ENCODE measurements at regions not wholly inside any gene's neighbourhood (a gene's known extent, or its start where the extent isn't known, plus 50 kb on each side); places are given as distances from the start of the nearest gene placed in this dataset.
"Not testable (repeated sequence)": the region's sequence is repeated elsewhere in the genome, so short reads cannot be mapped to it uniquely, and the experiment has no call there.

DNA sequence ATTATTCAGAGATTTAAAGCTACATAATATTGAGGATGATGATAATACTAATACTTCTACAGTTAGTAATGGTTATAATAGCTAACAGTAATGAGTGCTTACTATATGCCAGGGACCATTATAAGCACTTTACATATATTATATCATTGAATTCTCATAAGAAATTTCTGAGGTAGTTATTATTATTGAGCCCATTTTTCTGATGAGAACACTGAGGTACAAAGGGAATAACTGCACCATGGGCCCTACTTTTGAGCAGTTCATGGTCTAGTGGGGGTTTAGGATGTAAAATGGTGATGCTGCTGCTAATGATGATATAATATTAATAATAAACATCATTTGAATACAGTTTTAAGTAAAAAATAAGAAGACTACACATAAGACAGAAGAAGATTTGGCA is 64.2 kb upstream of the SPDL1 start:
- intact Hi-C loops (cut with DNase I) = no loop called here

DNA sequence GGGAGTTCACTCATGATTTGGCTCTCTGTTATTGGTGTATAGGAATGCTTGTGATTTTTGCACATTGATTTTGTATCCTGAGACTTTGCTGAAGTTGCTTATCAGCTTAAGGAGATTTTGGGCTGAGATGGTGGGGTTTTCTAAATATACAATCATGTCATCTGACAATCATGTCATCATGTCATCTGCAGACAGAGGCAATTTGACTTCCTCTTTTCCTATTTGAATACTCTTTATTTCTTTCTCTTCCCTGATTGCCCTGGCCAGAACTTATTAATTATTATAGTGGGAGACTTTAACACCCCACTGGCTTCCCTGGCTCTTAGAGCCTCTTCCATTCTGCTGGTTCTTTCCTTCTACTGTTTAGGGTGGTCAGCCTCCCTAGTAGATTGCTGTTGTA is 64.8 kb upstream of the SPDL1 start:
- H3K4me3 ChIP-seq (replicated peaks in 1 of 3); intact Hi-C loops (cut with DNase I); H3K36me3 ChIP-seq: not testable (repeated sequence)

More for the DNA sequence above, 64.2 kb upstream of the SPDL1 start:
- Histone ChIP-seq H3K27ac (no peak overlapping the region), H3K36me3 (no peaks in the 10 kb centered on the region), H3K4me1 (peaks cover 0 to 11% of the 10 kb centered on the region in 2 donors), H3K9me3 (no peaks in the 10 kb centered on the region), H3K27me3 (no peaks in the 10 kb centered on the region), H3K4me3 (replicated peaks in 1 of 3) (no peak overlapping the region)
- no peak for TF ChIP-seq POLR2A (IDR thresholded peaks at IDR 0.05)
- no peak for TF ChIP-seq CTCF (IDR thresholded peaks at IDR 0.05)
- no peak for DNase-seq

DNA sequence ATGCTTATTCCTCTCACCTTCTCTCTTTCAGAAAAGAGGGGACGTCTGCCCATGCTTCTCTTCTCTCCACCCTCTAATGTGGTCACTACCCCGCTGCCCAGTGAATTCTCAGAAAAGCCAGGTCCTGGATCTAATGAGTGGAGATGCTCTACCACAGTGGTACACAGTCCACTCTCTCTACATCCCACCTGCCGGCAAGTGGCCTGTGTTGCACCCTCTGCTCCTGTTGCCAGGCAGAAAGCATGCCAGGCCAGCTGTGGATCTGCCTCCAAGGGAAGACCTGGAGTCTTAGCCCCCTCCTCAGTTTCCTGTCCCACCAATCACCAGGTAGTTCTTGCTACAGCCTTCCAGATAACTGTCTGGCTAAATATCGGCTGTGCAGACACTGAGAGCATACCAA is 71.2 kb upstream of the SPDL1 start:
- Histone ChIP-seq H3K4me1 (no peaks in the 10 kb centered on the region), H3K27ac (no peak overlapping the region), H3K4me3 (replicated peaks in 1 of 3) (no peak overlapping the region), H3K27me3 (no peaks in the 10 kb centered on the region), H3K9me3 (no peaks in the 10 kb centered on the region), H3K36me3 (no peaks in the 10 kb centered on the region)
- TF ChIP-seq POLR2A (IDR thresholded peaks at IDR 0.05) = no peak
- no peak for TF ChIP-seq CTCF (IDR thresholded peaks at IDR 0.05)
- WGBS, 2 donors = 83 to 94% methylated on average over 4 of the region's 4 CpGs
- intact Hi-C loops (cut with DNase I) = no loop called here
- no peak for DNase-seq

More for the DNA sequence above, 64.8 kb upstream of the SPDL1 start:
- not testable (repeated sequence) for H3K27ac ChIP-seq, H3K27me3 ChIP-seq, DNase-seq, H3K9me3 ChIP-seq
- H3K4me1 ChIP-seq = peaks cover 0 to 11% of the 10 kb centered on the region in 2 donors

GRCh38 chr5:169511708-169512107 is 71.9 kb upstream of the SPDL1 start:
- H3K27ac ChIP-seq = no peak overlapping the region
- no peaks in the 10 kb centered on the region for H3K9me3 ChIP-seq
- 76 to 83% methylated on average over 3 of the region's 3 CpGs for WGBS, 2 donors
- H3K36me3 ChIP-seq = no peaks in the 10 kb centered on the region
- no peaks in the 10 kb centered on the region for H3K4me1 ChIP-seq
- no peaks in the 10 kb centered on the region for H3K27me3 ChIP-seq
- TF ChIP-seq POLR2A (IDR thresholded peaks at IDR 0.05) (no peak), CTCF (IDR thresholded peaks at IDR 0.05) (no peak)
- intact Hi-C loops (cut with DNase I) = no loop called here
- no peak for DNase-seq
- H3K4me3 ChIP-seq (replicated peaks in 1 of 3) = no peak overlapping the region

- 78 to 86% methylated on average over 1 of the region's 1 CpG for WGBS, 2 donors
- no peaks in the 10 kb centered on the region for H3K27me3 ChIP-seq
- no peak overlapping the region for H3K4me3 ChIP-seq (replicated peaks in 1 of 3)
- H3K9me3 ChIP-seq = no peaks in the 10 kb centered on the region
- no peaks in the 10 kb centered on the region for H3K36me3 ChIP-seq
- TF ChIP-seq POLR2A (IDR thresholded peaks at IDR 0.05) (no peak), CTCF (IDR thresholded peaks at IDR 0.05) (no peak)
- intact Hi-C loops (cut with DNase I) = no loop called here
- no peak for DNase-seq
- no peak overlapping the region for H3K27ac ChIP-seq
- H3K4me1 ChIP-seq = no peaks in the 10 kb centered on the region
Measured at GRCh38 chr5:169507051-169507450, 76.5 kb upstream of the SPDL1 start.

DNA sequence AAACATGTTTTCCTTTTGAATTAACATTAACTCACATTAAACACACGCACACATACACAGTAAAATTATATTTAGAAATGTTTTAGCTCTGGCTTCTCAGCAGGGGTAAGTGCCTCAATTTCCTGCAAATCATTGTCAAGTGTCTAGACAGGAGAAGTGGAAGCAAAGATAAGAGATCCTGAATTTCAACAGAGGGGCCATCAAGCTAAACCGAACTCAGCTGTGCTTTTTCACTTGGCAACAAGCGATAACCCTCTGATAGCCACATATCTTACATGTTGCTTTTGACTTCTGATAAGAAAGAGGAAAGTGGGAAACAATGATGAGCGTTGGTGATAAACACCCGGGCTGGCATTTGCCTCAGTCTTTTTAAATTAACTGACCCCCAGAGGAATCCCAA is 79.7 kb upstream of the SPDL1 start:
- H3K4me1 ChIP-seq = peaks cover 0 to 4% of the 10 kb centered on the region in 2 donors
- no peaks in the 10 kb centered on the region for H3K36me3 ChIP-seq
- no peaks in the 10 kb centered on the region for H3K9me3 ChIP-seq
- TF ChIP-seq POLR2A (IDR thresholded peaks at IDR 0.05) = no peak
- TF ChIP-seq CTCF (IDR thresholded peaks at IDR 0.05) = no peak
- 69 to 75% methylated on average over 5 of the region's 5 CpGs for WGBS, 2 donors
- H3K27me3 ChIP-seq = no peaks in the 10 kb centered on the region
- H3K27ac ChIP-seq = no peak overlapping the region
- H3K4me3 ChIP-seq (replicated peaks in 1 of 3) = no peak overlapping the region
- DNase-seq = no peak
- intact Hi-C loops (cut with DNase I) = no loop called here

Data from thyroid gland (tissue), 4 donors.